ENCODE measurements at regions not wholly inside any gene's neighbourhood (a gene's known extent, or its start where the extent isn't known, plus 50 kb on each side); places are given as distances from the start of the nearest gene placed in this dataset.

DNA sequence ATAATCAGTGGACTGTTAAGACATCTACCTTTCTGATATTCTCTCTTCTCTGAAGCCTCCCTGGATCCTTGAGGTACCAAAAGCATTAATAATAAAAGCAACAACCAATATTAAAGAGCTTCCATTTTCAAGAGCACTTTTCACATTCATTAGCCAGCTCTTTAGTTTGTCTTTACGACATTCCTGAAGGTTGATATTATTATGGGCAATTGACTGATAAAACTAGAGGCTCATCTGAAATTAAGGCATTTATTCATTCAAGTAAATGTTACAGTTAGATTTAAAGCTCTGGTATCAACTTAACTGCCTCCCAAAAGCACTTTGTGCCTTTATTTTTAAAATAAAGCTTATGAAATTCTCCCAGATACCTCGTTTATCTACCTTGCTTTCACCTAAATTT lies 199.6 kb downstream of the PLK2 start:
- TF ChIP-seq, protein P1, sequence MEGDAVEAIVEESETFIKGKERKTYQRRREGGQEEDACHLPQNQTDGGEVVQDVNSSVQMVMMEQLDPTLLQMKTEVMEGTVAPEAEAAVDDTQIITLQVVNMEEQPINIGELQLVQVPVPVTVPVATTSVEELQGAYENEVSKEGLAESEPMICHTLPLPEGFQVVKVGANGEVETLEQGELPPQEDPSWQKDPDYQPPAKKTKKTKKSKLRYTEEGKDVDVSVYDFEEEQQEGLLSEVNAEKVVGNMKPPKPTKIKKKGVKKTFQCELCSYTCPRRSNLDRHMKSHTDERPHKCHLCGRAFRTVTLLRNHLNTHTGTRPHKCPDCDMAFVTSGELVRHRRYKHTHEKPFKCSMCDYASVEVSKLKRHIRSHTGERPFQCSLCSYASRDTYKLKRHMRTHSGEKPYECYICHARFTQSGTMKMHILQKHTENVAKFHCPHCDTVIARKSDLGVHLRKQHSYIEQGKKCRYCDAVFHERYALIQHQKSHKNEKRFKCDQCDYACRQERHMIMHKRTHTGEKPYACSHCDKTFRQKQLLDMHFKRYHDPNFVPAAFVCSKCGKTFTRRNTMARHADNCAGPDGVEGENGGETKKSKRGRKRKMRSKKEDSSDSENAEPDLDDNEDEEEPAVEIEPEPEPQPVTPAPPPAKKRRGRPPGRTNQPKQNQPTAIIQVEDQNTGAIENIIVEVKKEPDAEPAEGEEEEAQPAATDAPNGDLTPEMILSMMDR (IDR thresholded peaks at IDR 0.05) = no peak
- no peak for TF ChIP-seq EZH2 (IDR thresholded peaks at IDR 0.05; ENCODE audit: borderline replicate concordance, insufficient read depth, low read depth, low read length, poor library complexity, severe bottlenecking)
